HT1080 (cell line): ENCODE measurements at regions not wholly inside any gene's neighbourhood (a gene's known extent, or its start where the extent isn't known, plus 50 kb on each side); places are given as distances from the start of the nearest gene placed in this dataset.
A peak's percentile ranks its signal among the peaks of the same experiment; 100 is the strongest.
"Not testable (repeated sequence)": the region's sequence is repeated elsewhere in the genome, so short reads cannot be mapped to it uniquely, and the experiment has no call there.

Experiments used
- DNase-seq: peaks from one replicate; pipeline ENCODE4 v3.0.0-alpha.2; 2015; ENCODE audit warnings: low read depth

- no peak for DNase-seq
These were observed 80.7 kb downstream of the TFAP2B start for GRCh38 chr6:50899306-50899870.

- no peak for DNase-seq
These were observed 83.6 kb downstream of the TFAP2B start for GRCh38 chr6:50902260-50902659.

- no peak for DNase-seq
These were observed 86.6 kb downstream of the TFAP2B start for GRCh38 chr6:50905297-50905696.

- no peak for DNase-seq
These were observed 88.9 kb downstream of the TFAP2B start for GRCh38 chr6:50907565-50907964.

- DNase-seq, result no peak
These were observed 94.6 kb downstream of the TFAP2B start for GRCh38 chr6:50913105-50913770.

- not testable (repeated sequence) for DNase-seq
These were observed 102.7 kb downstream of the TFAP2B start for GRCh38 chr6:50921378-50921777.

- DNase-seq, result no peak
These were observed 103.3 kb downstream of the TFAP2B start for GRCh38 chr6:50921968-50922367.

GRCh38 chr6:50922579-50923525, 104.2 kb downstream of the TFAP2B start:
- DNase-seq, result no peak

GRCh38 chr6:50924758-50925157, 106.1 kb downstream of the TFAP2B start:
- no peak for DNase-seq

- no peak for DNase-seq
These were observed 106.9 kb downstream of the TFAP2B start for GRCh38 chr6:50925548-50925947.

- DNase-seq, result no peak
These were observed 107.3 kb downstream of the TFAP2B start for GRCh38 chr6:50925981-50926380.

GRCh38 chr6:50927800-50928199, 109.1 kb downstream of the TFAP2B start:
- peak; percentile 13 for DNase-seq

- DNase-seq, result no peak
These were observed 110.7 kb downstream of the TFAP2B start for GRCh38 chr6:50929323-50929722.

- no peak for DNase-seq
These were observed 116.8 kb downstream of the TFAP2B start for GRCh38 chr6:50935442-50935841.

- DNase-seq, result no peak
These were observed 117.6 kb downstream of the TFAP2B start for GRCh38 chr6:50936277-50936681.

GRCh38 chr6:50939931-50940330, 121.3 kb downstream of the TFAP2B start:
- no peak for DNase-seq

- no peak for DNase-seq
These were observed 127.1 kb downstream of the TFAP2B start for GRCh38 chr6:50945789-50946188.

- peak; percentile 3 for DNase-seq
These were observed 133.6 kb downstream of the TFAP2B start for GRCh38 chr6:50952092-50952907.

- DNase-seq, result no peak
These were observed 137.3 kb downstream of the TFAP2B start for GRCh38 chr6:50956014-50956413.

GRCh38 chr6:50958148-50958697, 139.6 kb downstream of the TFAP2B start:
- DNase-seq, result no peak

GRCh38 chr6:50959081-50959641, 140.5 kb downstream of the TFAP2B start:
- no peak for DNase-seq
